ENCODE measurements at regions not wholly inside any gene's neighbourhood (a gene's known extent, or its start where the extent isn't known, plus 50 kb on each side); places are given as distances from the start of the nearest gene placed in this dataset.
A peak's percentile ranks its signal among the peaks of the same experiment; 100 is the strongest.

DNA sequence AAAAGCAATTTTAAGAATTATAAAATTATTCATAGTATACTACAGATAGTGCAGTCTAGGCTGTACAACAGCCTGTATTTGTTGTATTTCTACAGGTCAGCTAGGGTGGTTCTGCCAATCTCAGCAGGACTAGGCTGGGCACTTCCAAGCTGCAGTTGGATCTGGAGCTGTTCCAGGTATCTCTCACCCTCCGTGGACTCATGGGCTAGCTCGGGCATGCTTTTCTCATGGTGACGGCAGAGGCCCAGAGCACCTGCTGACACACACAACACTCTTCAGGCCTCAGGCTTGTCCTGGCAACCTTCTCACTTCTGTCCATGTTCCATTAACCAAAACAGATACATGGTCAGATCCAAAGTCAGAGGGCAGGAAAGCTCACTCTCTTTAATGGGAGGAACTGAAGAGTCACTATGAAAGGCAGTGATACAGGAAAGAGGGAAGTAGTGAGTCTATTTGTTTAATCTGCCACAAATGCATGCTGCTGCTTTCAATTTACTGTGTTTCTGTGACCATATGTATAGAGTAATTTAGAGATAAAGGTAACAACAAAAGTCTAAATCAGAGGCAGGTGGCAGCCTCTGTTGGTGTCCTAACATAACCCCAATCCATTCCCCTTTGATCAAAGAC, 462.4 kb upstream of the ACVR2A start:
- Histone ChIP-seq H3K4me1 (ENCODE audit: control insufficient read depth in 2 of 3, insufficient read depth in 2 of 3, low read depth in 1 of 3, low read length in 3 of 3) (no peaks in the 10 kb centered on the region), H3K9me3 (ENCODE audit: control insufficient read depth in 2 of 3, insufficient read depth in 1 of 3, low read length in 3 of 3) (no peaks in the 10 kb centered on the region), H3K27ac (ENCODE audit: low read depth in 2 of 2, low read length in 2 of 2) (no peak overlapping the region), H3K36me3 (ENCODE audit: control insufficient read depth in 2 of 3, insufficient read depth in 3 of 3, low read length in 3 of 3) (no peaks in the 10 kb centered on the region), H3K27me3 (ENCODE audit: control insufficient read depth, insufficient read depth, low read length) (no peaks in the 10 kb centered on the region), H3K4me3 (ENCODE audit: low read length in 3 of 3) (no peak overlapping the region), H3K9ac (ENCODE audit: low read length in 3 of 3) (no peak overlapping the region)
- peak in 1 of 5 donors; percentile 37 for DNase-seq
- intact Hi-C loops (cut with DNase I) = no loop called here
- no peak for TF ChIP-seq CTCF (IDR thresholded peaks at IDR 0.05; ENCODE audit: borderline replicate concordance, extremely low read depth, insufficient read depth)
- no peak for FAIRE-seq

- H3K9me3 ChIP-seq (ENCODE audit: control insufficient read depth in 2 of 3, insufficient read depth in 1 of 3, low read length in 3 of 3) = no peaks in the 10 kb centered on the region
- H3K27me3 ChIP-seq (ENCODE audit: control insufficient read depth, insufficient read depth, low read length) = no peaks in the 10 kb centered on the region
- no peaks in the 10 kb centered on the region for H3K36me3 ChIP-seq (ENCODE audit: control insufficient read depth in 2 of 3, insufficient read depth in 3 of 3, low read length in 3 of 3)
- H3K4me1 ChIP-seq (ENCODE audit: control insufficient read depth in 2 of 3, insufficient read depth in 2 of 3, low read depth in 1 of 3, low read length in 3 of 3) = no peaks in the 10 kb centered on the region
- no peak overlapping the region for H3K9ac ChIP-seq (ENCODE audit: low read length in 3 of 3)
- FAIRE-seq (no peak), DNase-seq (no peak)
- H3K27ac ChIP-seq (ENCODE audit: low read depth in 2 of 2, low read length in 2 of 2) = no peak overlapping the region
- no peak for TF ChIP-seq CTCF (IDR thresholded peaks at IDR 0.05; ENCODE audit: borderline replicate concordance, extremely low read depth, insufficient read depth)
- no peak overlapping the region for H3K4me3 ChIP-seq (ENCODE audit: low read length in 3 of 3)
- intact Hi-C loops (cut with DNase I) = no loop called here
Measured at GRCh38 chr2:147378403-147378802, 466.4 kb upstream of the ACVR2A start.

GRCh38 chr2:147375073-147375472, 469.8 kb upstream of the ACVR2A start:
- Histone ChIP-seq H3K36me3 (ENCODE audit: control insufficient read depth in 2 of 3, insufficient read depth in 3 of 3, low read length in 3 of 3) (no peaks in the 10 kb centered on the region), H3K4me1 (ENCODE audit: control insufficient read depth in 2 of 3, insufficient read depth in 2 of 3, low read depth in 1 of 3, low read length in 3 of 3) (no peaks in the 10 kb centered on the region), H3K27me3 (ENCODE audit: control insufficient read depth, insufficient read depth, low read length) (no peaks in the 10 kb centered on the region), H3K4me3 (ENCODE audit: low read length in 3 of 3) (no peak overlapping the region), H3K9ac (ENCODE audit: low read length in 3 of 3) (no peak overlapping the region), H3K27ac (ENCODE audit: low read depth in 2 of 2, low read length in 2 of 2) (no peak overlapping the region), H3K9me3 (ENCODE audit: control insufficient read depth in 2 of 3, insufficient read depth in 1 of 3, low read length in 3 of 3) (no peaks in the 10 kb centered on the region)
- DNase-seq = no peak
- FAIRE-seq = no peak
- no peak for TF ChIP-seq CTCF (IDR thresholded peaks at IDR 0.05; ENCODE audit: borderline replicate concordance, extremely low read depth, insufficient read depth)
- intact Hi-C loops (cut with DNase I) = no loop called here

GRCh38 chr2:147374423-147374811, 470.4 kb upstream of the ACVR2A start:
- no peak overlapping the region for H3K27ac ChIP-seq (ENCODE audit: low read depth in 2 of 2, low read length in 2 of 2)
- H3K9me3 ChIP-seq (ENCODE audit: control insufficient read depth in 2 of 3, insufficient read depth in 1 of 3, low read length in 3 of 3) = no peaks in the 10 kb centered on the region
- no peak for TF ChIP-seq CTCF (IDR thresholded peaks at IDR 0.05; ENCODE audit: borderline replicate concordance, extremely low read depth, insufficient read depth)
- no peak for DNase-seq
- intact Hi-C loops (cut with DNase I) = no loop called here
- no peaks in the 10 kb centered on the region for H3K27me3 ChIP-seq (ENCODE audit: control insufficient read depth, insufficient read depth, low read length)
- H3K9ac ChIP-seq (ENCODE audit: low read length in 3 of 3) = no peak overlapping the region
- no peaks in the 10 kb centered on the region for H3K36me3 ChIP-seq (ENCODE audit: control insufficient read depth in 2 of 3, insufficient read depth in 3 of 3, low read length in 3 of 3)
- no peak overlapping the region for H3K4me3 ChIP-seq (ENCODE audit: low read length in 3 of 3)
- H3K4me1 ChIP-seq (ENCODE audit: control insufficient read depth in 2 of 3, insufficient read depth in 2 of 3, low read depth in 1 of 3, low read length in 3 of 3) = no peaks in the 10 kb centered on the region
- no peak for FAIRE-seq

Measured in kidney (tissue), 13 donors.